ENCODE measurements at regions not wholly inside any gene's neighbourhood (a gene's known extent, or its start where the extent isn't known, plus 50 kb on each side); places are given as distances from the start of the nearest gene placed in this dataset.

DNA sequence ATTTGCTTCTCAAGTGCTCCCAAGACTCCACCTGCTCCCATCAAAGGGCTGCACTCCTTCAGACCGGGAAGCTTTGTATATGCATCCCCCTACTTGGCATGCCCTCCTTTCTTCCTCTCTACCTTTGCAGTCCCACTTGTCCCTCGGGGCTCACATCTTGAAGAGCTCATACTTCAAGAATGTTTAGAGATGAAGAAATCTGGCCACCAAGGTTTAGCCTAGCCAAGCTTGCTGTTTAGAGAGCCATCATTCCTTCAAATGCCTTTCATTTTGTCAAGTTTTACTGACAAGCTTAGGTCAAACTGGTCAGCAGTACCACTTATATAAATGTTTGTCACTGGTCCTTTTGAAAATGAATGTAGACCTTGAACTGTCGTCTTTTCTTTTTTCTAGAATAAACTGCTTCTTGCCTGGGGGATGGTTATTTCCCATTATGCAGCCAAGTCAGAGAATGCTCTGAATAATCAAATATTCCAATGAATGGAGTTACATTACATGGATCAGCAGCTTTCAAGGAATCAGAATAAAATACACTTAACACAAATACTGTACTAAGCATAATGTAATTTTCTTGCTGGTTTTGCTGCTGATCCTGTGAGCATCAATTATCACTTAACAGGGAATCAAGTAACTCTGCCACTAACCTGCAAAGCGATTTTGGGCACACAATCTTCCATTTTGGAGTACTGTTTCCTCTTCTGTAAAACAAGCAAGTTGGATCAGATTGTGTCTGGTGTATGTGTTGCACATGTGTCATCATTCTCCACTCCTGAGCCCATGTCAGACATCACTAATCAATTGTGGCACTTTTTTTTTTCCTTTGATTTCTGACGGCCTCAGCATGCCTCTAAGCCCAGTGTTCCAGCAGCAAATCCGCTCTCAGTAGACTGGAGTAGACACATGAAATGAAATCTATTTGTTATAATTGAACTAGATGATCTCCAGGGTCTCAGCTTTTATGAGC, 357.9 kb downstream of the PTEN start:
- H3K36me3 Mint-ChIP-seq (ENCODE audit: insufficient read depth, unreplicated experiment) = no peaks in the 10 kb centered on the region
- H3K27ac Mint-ChIP-seq (ENCODE audit: unreplicated experiment) = no peak overlapping the region
- DNase-seq = no peak
- CTCF ChIA-PET = no interaction called here
- BruUV-seq (replicated peaks) = no TSS peak
- TF ChIP-seq, protein P1, sequence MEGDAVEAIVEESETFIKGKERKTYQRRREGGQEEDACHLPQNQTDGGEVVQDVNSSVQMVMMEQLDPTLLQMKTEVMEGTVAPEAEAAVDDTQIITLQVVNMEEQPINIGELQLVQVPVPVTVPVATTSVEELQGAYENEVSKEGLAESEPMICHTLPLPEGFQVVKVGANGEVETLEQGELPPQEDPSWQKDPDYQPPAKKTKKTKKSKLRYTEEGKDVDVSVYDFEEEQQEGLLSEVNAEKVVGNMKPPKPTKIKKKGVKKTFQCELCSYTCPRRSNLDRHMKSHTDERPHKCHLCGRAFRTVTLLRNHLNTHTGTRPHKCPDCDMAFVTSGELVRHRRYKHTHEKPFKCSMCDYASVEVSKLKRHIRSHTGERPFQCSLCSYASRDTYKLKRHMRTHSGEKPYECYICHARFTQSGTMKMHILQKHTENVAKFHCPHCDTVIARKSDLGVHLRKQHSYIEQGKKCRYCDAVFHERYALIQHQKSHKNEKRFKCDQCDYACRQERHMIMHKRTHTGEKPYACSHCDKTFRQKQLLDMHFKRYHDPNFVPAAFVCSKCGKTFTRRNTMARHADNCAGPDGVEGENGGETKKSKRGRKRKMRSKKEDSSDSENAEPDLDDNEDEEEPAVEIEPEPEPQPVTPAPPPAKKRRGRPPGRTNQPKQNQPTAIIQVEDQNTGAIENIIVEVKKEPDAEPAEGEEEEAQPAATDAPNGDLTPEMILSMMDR (IDR thresholded peaks at IDR 0.05; ENCODE audit: unreplicated experiment) = no peak
- no peaks in the 10 kb centered on the region for H3K27me3 Mint-ChIP-seq (ENCODE audit: unreplicated experiment)
- H3K4me3 Mint-ChIP-seq (ENCODE audit: low read depth, unreplicated experiment) = no peak overlapping the region
- H3K9me3 Mint-ChIP-seq (ENCODE audit: low read depth, unreplicated experiment) = no peaks in the 10 kb centered on the region
- H3K4me1 Mint-ChIP-seq (ENCODE audit: low read depth, unreplicated experiment) = no peaks in the 10 kb centered on the region
- intact Hi-C loops (cut with micrococcal nuclease; ENCODE audit: unreplicated experiment) = no loop called here

DNA sequence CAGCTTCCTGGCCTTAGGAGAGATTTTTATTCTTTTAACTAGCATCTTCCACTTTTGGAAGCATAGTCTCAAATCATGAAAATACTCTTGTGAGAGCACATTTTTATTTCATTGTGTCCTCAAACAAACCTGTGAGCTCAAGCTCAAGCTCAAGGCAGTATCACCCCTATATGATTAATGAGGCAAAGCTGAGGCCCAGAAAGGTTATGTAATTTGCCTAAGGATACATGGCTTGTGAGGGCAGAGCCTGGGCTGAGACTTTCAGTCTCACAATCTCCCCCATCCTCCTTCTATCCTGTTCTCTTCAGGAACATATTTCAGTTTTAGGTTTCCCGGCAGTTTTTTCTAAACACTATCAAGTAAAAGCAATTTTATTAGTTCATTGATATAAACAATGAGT, 359.5 kb downstream of the PTEN start:
- H3K4me3 Mint-ChIP-seq (ENCODE audit: low read depth, unreplicated experiment) = no peak overlapping the region
- CTCF ChIA-PET = no interaction called here
- DNase-seq = no peak
- intact Hi-C loops (cut with micrococcal nuclease; ENCODE audit: unreplicated experiment) = no loop called here
- TF ChIP-seq, protein P1 (IDR thresholded peaks at IDR 0.05; ENCODE audit: unreplicated experiment) = no peak
- H3K9me3 Mint-ChIP-seq (ENCODE audit: low read depth, unreplicated experiment) = no peaks in the 10 kb centered on the region
- H3K4me1 Mint-ChIP-seq (ENCODE audit: low read depth, unreplicated experiment) = no peaks in the 10 kb centered on the region
- BruUV-seq (replicated peaks) = no TSS peak
- no peaks in the 10 kb centered on the region for H3K27me3 Mint-ChIP-seq (ENCODE audit: unreplicated experiment)
- H3K36me3 Mint-ChIP-seq (ENCODE audit: insufficient read depth, unreplicated experiment) = no peaks in the 10 kb centered on the region
- H3K27ac Mint-ChIP-seq (ENCODE audit: unreplicated experiment) = no peak overlapping the region

Measured in Calu3 (cell line).